EH (cell line): ENCODE measurements at regions not wholly inside any gene's neighbourhood (a gene's known extent, or its start where the extent isn't known, plus 50 kb on each side); places are given as distances from the start of the nearest gene placed in this dataset.
"Not testable (repeated sequence)": the region's sequence is repeated elsewhere in the genome, so short reads cannot be mapped to it uniquely, and the experiment has no call there.

Source experiments
- DNase-seq: peaks from one replicate; pipeline ENCODE4 v3.0.0-alpha.2; 2015; ENCODE audit warnings: low read depth

GRCh38 chr4:30148828-30149227, 571.3 kb upstream of the PCDH7 start:
- DNase-seq = not testable (repeated sequence)

GRCh38 chr4:30149539-30149938, 570.6 kb upstream of the PCDH7 start:
- not testable (repeated sequence) for DNase-seq

- no peak for DNase-seq
These were observed 566.7 kb upstream of the PCDH7 start for GRCh38 chr4:30153427-30153826.

- DNase-seq = no peak
These were observed 560.0 kb upstream of the PCDH7 start for GRCh38 chr4:30160140-30160539.

- DNase-seq = no peak
These were observed 547.8 kb upstream of the PCDH7 start for GRCh38 chr4:30172416-30172815.

GRCh38 chr4:30181512-30181911, 538.7 kb upstream of the PCDH7 start:
- no peak for DNase-seq

GRCh38 chr4:30181918-30182317, 538.3 kb upstream of the PCDH7 start:
- no peak for DNase-seq

- no peak for DNase-seq
These were observed 537.4 kb upstream of the PCDH7 start for GRCh38 chr4:30182786-30183185.

GRCh38 chr4:30191902-30192301, 528.3 kb upstream of the PCDH7 start:
- DNase-seq = no peak

- DNase-seq = no peak
These were observed 512.8 kb upstream of the PCDH7 start for GRCh38 chr4:30207389-30207788.

GRCh38 chr4:30208731-30209435, 511.3 kb upstream of the PCDH7 start:
- DNase-seq = no peak

GRCh38 chr4:30215973-30216372, 504.2 kb upstream of the PCDH7 start:
- DNase-seq = not testable (repeated sequence)

- no peak for DNase-seq
These were observed 475.0 kb upstream of the PCDH7 start for GRCh38 chr4:30245140-30245539.

GRCh38 chr4:30256116-30256832, 463.9 kb upstream of the PCDH7 start:
- DNase-seq = no peak

GRCh38 chr4:30258949-30259348, 461.2 kb upstream of the PCDH7 start:
- no peak for DNase-seq

GRCh38 chr4:30262379-30262778, 457.8 kb upstream of the PCDH7 start:
- DNase-seq = no peak

- DNase-seq = no peak
These were observed 455.7 kb upstream of the PCDH7 start for GRCh38 chr4:30264465-30264864.

- DNase-seq = no peak
These were observed 454.5 kb upstream of the PCDH7 start for GRCh38 chr4:30265716-30266115.

GRCh38 chr4:30268370-30268769, 451.8 kb upstream of the PCDH7 start:
- DNase-seq = no peak

- DNase-seq = no peak
These were observed 450.3 kb upstream of the PCDH7 start for GRCh38 chr4:30269850-30270249.

- no peak for DNase-seq
These were observed 438.2 kb upstream of the PCDH7 start for GRCh38 chr4:30281986-30282385.

- no peak for DNase-seq
These were observed 436.8 kb upstream of the PCDH7 start for GRCh38 chr4:30283336-30283735.

GRCh38 chr4:30294295-30294694, 425.9 kb upstream of the PCDH7 start:
- no peak for DNase-seq

- DNase-seq = no peak
These were observed 424.5 kb upstream of the PCDH7 start for GRCh38 chr4:30295652-30296051.
